ENCODE measurements at regions not wholly inside any gene's neighbourhood (a gene's known extent, or its start where the extent isn't known, plus 50 kb on each side); places are given as distances from the start of the nearest gene placed in this dataset.

- TF ChIP-seq ZNF462 (CRISPR knock-in tag; IDR thresholded peaks at IDR 0.05) (no peak), STAT1 (IDR thresholded peaks at IDR 0.05; ENCODE audit: unreplicated experiment) (no peak)
These were observed 503.5 kb upstream of the FAM47C start (continued) for GRCh38 chrX:36504625-36505024.

- Mint-ChIP-seq H3K27me3 (ENCODE audit: insufficient read depth, low read depth, poor library complexity) (no peaks in the 10 kb centered on the region), H3K9me3 (peaks cover 29% of the 10 kb centered on the region), H3K27ac (no peak overlapping the region), H3K4me3 (no peak overlapping the region), H3K36me3 (ENCODE audit: low read depth) (peaks cover 13% of the 10 kb centered on the region), H3K4me1 (no peaks in the 10 kb centered on the region)
- Histone ChIP-seq H3K27me3 (ENCODE audit: insufficient read depth) (no peaks in the 10 kb centered on the region), H3K9me2 (ENCODE audit: insufficient read depth) (no peaks in the 10 kb centered on the region), H3K4me1 (ENCODE audit: insufficient read depth) (no peaks in the 10 kb centered on the region), H2AFZ (no peak overlapping the region), H3K27ac (ENCODE audit: low read depth) (no peak overlapping the region), H3K4me2 (no peak overlapping the region), H3K79me2 (replicated peaks; ENCODE audit: insufficient read depth) (no peaks in the 10 kb centered on the region), H3K36me3 (ENCODE audit: insufficient read depth) (no peaks in the 10 kb centered on the region), H3F3A (replicated peaks; ENCODE audit: low read depth) (no peaks in the 10 kb centered on the region), H4K20me1 (replicated peaks; ENCODE audit: insufficient read depth) (no peaks in the 10 kb centered on the region), H3K4me3 (no peak overlapping the region)
- ATAC-seq: no peak
- TF ChIP-seq ZNF462 (CRISPR knock-in tag; IDR thresholded peaks at IDR 0.05): no peak
- no peak for TF ChIP-seq CREB1 (CRISPR knock-in tag; IDR thresholded peaks at IDR 0.05; ENCODE audit: low read depth)
- TF ChIP-seq STAT1 (IDR thresholded peaks at IDR 0.05; ENCODE audit: unreplicated experiment): no peak
- no peak for TF ChIP-seq EZH2phosphoT487 (IDR thresholded peaks at IDR 0.05; ENCODE audit: unreplicated experiment)
- DNase-seq (ENCODE audit: low spot score): no peak
These were observed 500.1 kb upstream of the FAM47C start for GRCh38 chrX:36508042-36508441.
